Anterior cingulate cortex (tissue), 58 donors: ENCODE measurements at regions not wholly inside any gene's neighbourhood (a gene's known extent, or its start where the extent isn't known, plus 50 kb on each side); places are given as distances from the start of the nearest gene placed in this dataset.
"Not testable (repeated sequence)": the region's sequence is repeated elsewhere in the genome, so short reads cannot be mapped to it uniquely, and the experiment has no call there.

Experiments used
- DNase-seq, 58 donors: peaks; one replicate each; lab custom pipeline; 2025; lab: John Stamatoyannopoulos, UW

GRCh38 chr7:113199841-113200240 lies 81.5 kb upstream of the SMIM30 start:
- DNase-seq, result no peak

DNA sequence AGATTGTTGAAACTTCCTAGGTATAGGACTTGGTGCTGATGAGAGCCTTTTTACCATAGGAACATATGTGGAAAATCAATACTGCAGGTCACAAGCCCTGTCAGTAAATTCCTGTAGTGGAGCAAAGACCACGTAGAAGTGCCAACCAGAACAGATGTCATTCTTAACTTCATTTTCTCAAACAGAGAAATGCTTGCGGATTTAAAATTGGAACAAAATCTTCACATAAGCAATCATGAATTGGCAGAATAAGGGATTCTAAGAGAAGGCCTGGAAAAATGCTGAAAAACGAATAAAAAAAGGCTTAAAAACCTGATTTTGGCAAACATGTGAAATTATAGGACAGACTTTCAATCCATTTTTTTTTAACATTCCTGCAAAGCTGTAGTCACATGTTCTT lies 80.8 kb upstream of the SMIM30 start:
- DNase-seq, result no peak

DNA sequence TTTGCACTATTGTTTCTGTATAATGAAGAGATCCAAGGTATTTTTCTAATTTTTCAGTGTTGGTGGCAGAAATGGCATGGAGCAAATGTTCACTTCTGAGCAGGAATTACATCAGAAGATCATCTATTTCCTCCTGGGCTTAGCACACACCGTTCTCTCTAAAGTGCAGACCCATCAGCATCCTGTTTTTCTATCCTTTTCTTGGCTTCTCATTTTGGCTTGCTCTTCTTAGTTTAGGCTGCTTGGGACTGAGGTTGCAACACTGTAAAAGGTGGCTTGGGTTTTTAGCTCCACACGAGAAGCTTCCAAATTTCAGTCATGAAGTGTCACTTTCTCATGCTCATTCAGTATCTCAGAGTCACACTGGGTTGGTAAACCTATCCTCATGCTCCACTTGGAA lies 79.9 kb upstream of the SMIM30 start:
- DNase-seq, result no peak

- DNase-seq, result no peak
These were observed 78.9 kb upstream of the SMIM30 start for GRCh38 chr7:113197274-113197673.

- no peak for DNase-seq
These were observed 70.0 kb upstream of the SMIM30 start for GRCh38 chr7:113188396-113188795.

DNA sequence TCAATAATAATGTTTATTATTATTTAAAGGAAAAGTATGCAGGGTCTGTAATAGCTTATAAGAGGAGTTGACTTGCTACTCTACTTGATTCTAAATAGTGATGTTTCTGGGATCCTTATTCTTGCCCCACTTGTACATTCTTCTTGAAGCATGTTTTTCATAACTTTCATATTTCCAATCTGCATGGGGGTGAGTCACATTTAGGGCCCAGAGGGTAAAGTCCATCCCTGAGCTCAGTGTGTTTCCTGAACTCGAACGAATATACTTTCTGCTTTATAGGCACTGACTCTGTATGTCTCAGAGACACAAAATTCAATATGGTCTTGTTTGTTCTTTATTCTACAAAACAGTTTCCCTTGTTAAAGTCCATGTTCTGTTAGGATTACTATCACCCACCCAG lies 61.0 kb upstream of the SMIM30 start:
- DNase-seq, result no peak

GRCh38 chr7:113176836-113177235 lies 58.5 kb upstream of the SMIM30 start:
- no peak for DNase-seq

DNA sequence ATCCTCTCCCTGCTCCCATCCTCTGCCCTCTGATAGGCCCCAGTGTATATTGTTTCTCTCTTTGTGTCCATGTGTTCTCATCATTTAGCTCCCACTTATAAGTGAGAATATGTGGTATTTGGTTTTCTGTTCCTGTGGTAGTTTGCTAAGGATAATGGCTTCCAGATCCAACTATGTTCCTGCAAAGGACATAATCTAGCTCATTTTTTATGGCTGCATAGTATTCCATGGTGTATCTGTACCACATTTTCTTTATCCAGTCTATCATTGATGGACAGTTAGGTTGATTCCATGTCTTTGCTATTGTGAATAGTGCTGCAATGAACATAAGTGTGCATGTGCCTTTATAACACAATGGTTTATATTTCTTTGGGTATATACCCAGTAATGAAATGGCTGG lies 57.8 kb upstream of the SMIM30 start:
- not testable (repeated sequence) for DNase-seq

DNA sequence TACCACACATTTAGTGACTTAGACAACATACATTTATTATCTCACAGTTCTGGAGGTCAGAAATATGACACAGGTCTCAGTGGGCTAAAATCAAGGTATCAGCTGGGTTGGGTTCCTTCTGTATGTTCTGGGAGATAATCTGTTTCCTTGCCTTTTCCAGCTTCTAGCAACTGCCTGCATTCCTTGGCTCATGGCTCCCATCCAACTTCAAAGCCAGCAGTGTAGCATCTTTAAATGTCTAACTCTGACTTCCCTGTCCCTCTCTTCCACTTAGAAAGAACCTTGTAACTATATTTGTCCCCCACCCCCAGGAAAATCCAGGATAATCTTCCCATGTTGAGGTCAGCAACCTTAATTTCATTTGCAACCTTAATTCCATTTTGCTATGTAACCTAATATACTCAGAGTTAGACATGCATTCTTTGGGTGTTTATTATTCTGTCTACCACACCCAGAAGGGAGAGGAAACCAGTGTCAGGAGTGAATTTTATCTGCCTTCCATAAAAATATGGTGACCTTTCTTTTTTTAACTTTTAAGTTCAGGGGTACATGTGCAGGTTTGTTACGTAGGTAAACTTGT lies 57.3 kb upstream of the SMIM30 start:
- no peak for DNase-seq

DNA sequence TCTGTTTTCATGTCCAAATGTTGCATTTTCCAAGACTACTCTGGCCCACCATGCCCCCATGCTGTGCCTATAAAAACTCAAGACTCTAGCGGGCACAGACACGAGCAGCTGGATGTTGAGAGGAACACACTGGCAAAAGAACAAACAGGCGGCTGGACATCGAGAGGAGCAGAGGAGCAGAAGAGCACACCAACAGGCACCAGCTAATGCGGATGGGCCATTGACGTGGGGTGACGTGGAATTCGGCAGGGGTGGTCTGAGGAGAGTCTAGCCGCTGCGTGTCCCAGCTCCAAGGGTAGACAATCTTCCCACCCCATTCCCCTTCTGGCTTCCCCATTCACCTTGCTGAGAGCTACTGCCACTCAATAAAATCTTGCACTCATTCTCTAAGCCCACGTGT lies 54.4 kb upstream of the SMIM30 start:
- DNase-seq, result no peak

GRCh38 chr7:113170591-113170990 lies 52.2 kb upstream of the SMIM30 start:
- no peak for DNase-seq
